ENCODE measurements at regions not wholly inside any gene's neighbourhood (a gene's known extent, or its start where the extent isn't known, plus 50 kb on each side); places are given as distances from the start of the nearest gene placed in this dataset.

DNA sequence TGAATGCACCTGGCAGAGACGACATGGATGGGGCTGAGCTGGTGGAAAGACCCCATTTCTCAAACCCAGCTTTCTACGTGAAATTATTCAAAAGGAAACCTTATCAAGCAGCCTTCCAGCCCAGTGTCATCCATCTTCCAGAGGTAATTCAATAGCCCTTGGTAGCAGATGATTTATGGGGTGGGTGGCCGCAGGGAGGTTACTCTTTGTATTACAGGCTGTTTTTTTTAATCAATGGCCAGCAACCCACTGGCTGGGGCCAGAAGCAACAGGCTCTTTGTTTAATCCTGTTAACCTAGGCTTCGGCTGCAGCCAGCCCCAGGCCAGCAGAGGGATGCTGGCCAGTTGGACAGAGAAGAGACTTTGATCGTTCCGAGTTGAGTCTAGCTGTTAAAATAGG is 139.8 kb upstream of the SRRM4 start:
- Histone ChIP-seq H3K27ac (no peak overlapping the region), H3K9me3 (no peaks in the 10 kb centered on the region), H3K4me3 (no peak overlapping the region), H3K36me3 (no peaks in the 10 kb centered on the region), H3K27me3 (peaks cover 10% of the 10 kb centered on the region), H3K4me1 (no peaks in the 10 kb centered on the region)
- 25% methylated on average over 6 of the region's 6 CpGs for WGBS
- TF ChIP-seq, protein P1, sequence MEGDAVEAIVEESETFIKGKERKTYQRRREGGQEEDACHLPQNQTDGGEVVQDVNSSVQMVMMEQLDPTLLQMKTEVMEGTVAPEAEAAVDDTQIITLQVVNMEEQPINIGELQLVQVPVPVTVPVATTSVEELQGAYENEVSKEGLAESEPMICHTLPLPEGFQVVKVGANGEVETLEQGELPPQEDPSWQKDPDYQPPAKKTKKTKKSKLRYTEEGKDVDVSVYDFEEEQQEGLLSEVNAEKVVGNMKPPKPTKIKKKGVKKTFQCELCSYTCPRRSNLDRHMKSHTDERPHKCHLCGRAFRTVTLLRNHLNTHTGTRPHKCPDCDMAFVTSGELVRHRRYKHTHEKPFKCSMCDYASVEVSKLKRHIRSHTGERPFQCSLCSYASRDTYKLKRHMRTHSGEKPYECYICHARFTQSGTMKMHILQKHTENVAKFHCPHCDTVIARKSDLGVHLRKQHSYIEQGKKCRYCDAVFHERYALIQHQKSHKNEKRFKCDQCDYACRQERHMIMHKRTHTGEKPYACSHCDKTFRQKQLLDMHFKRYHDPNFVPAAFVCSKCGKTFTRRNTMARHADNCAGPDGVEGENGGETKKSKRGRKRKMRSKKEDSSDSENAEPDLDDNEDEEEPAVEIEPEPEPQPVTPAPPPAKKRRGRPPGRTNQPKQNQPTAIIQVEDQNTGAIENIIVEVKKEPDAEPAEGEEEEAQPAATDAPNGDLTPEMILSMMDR (IDR thresholded peaks at IDR 0.05): no peak
- TF ChIP-seq POLR2AphosphoS5 (IDR thresholded peaks at IDR 0.05): no peak
- no peak for TF ChIP-seq POLR2A (IDR thresholded peaks at IDR 0.05)
- no peak for TF ChIP-seq EP300 (IDR thresholded peaks at IDR 0.05)
- no peak for DNase-seq (ENCODE audit: low spot score in 2 of 2)

DNA sequence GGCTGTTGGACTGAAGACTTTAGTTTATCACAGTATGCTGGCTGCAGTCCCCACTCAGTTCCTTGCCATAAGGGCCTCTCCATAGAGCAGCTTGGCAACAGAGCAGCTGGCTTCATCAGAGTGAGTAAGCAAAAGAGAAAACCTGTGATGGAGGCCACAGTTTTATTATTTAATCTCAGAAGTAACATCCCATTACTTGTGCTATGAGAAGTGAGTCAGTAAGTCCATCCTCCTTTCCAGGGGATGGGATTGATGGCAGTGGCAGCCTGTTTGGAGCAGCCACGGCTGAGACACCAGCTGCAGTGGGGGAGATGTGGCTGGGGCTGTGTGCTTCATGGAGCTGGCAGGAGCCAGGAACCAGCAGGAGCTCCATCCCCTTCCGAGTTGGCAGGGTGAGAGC is 138.5 kb upstream of the SRRM4 start:
- no peak for DNase-seq (ENCODE audit: low spot score in 2 of 2)
- Histone ChIP-seq H3K9me3 (no peaks in the 10 kb centered on the region), H3K27ac (no peak overlapping the region), H3K27me3 (peaks cover 10% of the 10 kb centered on the region), H3K36me3 (no peaks in the 10 kb centered on the region), H3K4me1 (no peaks in the 10 kb centered on the region), H3K4me3 (no peak overlapping the region)
- TF ChIP-seq EP300 (IDR thresholded peaks at IDR 0.05) (no peak), POLR2A (IDR thresholded peaks at IDR 0.05) (no peak), POLR2AphosphoS5 (IDR thresholded peaks at IDR 0.05) (no peak)
- TF ChIP-seq, protein P1 (IDR thresholded peaks at IDR 0.05): no peak
- WGBS: 63% methylated on average over 2 of the region's 2 CpGs

DNA sequence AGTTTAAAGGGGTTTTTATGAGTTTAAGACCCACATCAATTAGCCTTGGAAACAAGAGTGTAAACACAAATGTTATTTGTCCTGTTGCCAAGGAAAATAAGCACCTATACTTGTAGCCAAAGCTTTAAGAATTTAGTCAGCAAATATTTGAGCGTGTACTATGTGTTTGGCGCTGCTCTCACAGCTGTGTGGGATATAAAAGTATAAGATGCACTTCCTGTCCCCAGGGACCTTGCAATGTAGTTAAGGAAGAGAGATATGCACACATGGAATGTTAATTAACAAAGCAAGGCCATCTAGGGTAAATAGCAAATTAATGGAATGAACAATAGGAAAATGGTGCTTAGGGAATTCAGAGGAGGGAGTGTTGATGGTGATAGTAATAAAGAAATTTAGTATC is 134.9 kb upstream of the SRRM4 start:
- no peak overlapping the region for H3K27ac ChIP-seq
- H3K36me3 ChIP-seq: no peaks in the 10 kb centered on the region
- peaks cover 10% of the 10 kb centered on the region for H3K27me3 ChIP-seq
- 60% methylated on average over 2 of the region's 2 CpGs for WGBS
- TF ChIP-seq, protein P1 (IDR thresholded peaks at IDR 0.05): no peak
- TF ChIP-seq POLR2A (IDR thresholded peaks at IDR 0.05) (no peak), POLR2AphosphoS5 (IDR thresholded peaks at IDR 0.05) (no peak), EP300 (IDR thresholded peaks at IDR 0.05) (no peak)
- no peaks in the 10 kb centered on the region for H3K4me1 ChIP-seq
- H3K4me3 ChIP-seq: no peak overlapping the region
- H3K9me3 ChIP-seq: no peaks in the 10 kb centered on the region
- no peak for DNase-seq (ENCODE audit: low spot score in 2 of 2)

DNA sequence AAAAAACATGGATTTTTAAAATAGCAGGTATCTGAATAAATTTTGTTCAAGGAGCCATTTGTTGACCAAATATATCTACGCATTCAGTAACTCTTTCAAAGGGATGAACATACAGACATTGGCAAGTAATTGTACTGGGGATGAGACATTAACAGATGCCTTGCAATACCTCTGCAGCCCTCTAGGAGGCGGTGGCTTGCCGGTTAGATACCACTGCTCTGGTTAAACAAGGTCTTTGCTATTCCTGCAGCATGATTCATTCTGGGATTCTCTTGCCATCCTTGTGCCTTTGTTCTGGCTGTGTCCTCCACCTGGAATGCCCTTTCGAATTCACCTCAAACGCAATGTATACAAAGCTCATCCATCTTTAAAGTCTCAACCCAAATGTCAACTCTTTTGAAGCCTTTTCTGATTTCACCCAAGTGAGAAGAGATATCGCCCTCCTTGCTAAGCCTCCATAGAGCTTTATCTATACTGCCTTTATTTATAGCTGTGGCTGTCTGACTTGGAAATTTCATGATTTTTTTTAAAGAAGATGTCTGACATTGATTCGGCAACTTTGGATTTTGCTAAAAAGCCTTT is 131.0 kb upstream of the SRRM4 start:
- TF ChIP-seq, protein P1 (IDR thresholded peaks at IDR 0.05): no peak
- no peak for TF ChIP-seq EP300 (IDR thresholded peaks at IDR 0.05)
- TF ChIP-seq POLR2A (IDR thresholded peaks at IDR 0.05): no peak
- TF ChIP-seq POLR2AphosphoS5 (IDR thresholded peaks at IDR 0.05): no peak
- WGBS: 44% methylated on average over 7 of the region's 7 CpGs
- Histone ChIP-seq H3K4me1 (no peaks in the 10 kb centered on the region), H3K27me3 (no peaks in the 10 kb centered on the region), H3K9me3 (no peaks in the 10 kb centered on the region), H3K36me3 (no peaks in the 10 kb centered on the region), H3K27ac (no peak overlapping the region), H3K4me3 (no peak overlapping the region)
- DNase-seq (ENCODE audit: low spot score in 2 of 2): no peak

DNA sequence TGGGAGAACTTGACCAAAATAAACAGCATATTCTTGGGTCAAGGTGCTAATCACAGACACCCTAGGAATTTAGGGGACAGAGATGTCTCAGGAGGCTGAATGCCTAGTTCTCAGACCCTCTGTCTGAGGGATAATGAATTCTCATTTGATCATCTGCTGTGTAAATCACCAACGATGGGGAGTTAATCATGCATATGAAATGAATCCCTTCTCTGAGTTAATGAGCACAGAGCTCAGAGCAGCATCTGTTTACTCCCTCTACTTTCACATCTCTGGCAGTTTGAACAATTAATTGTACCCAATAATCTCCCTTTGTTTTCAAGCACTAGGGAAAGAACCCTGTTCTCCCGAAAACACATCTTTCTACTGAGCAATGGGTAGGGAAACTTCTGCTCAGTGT is 129.4 kb upstream of the SRRM4 start:
- Histone ChIP-seq H3K27ac (no peak overlapping the region), H3K27me3 (no peaks in the 10 kb centered on the region), H3K36me3 (no peaks in the 10 kb centered on the region), H3K4me1 (no peaks in the 10 kb centered on the region), H3K4me3 (no peak overlapping the region), H3K9me3 (no peaks in the 10 kb centered on the region)
- 70% methylated on average over 2 of the region's 2 CpGs for WGBS
- no peak for TF ChIP-seq EP300 (IDR thresholded peaks at IDR 0.05)
- no peak for TF ChIP-seq POLR2AphosphoS5 (IDR thresholded peaks at IDR 0.05)
- no peak for TF ChIP-seq POLR2A (IDR thresholded peaks at IDR 0.05)
- TF ChIP-seq, protein P1 (IDR thresholded peaks at IDR 0.05): no peak
- no peak for DNase-seq (ENCODE audit: low spot score in 2 of 2)
